ENCODE measurements at regions not wholly inside any gene's neighbourhood (a gene's known extent, or its start where the extent isn't known, plus 50 kb on each side); places are given as distances from the start of the nearest gene placed in this dataset.

- Histone ChIP-seq H4K20me1 (ENCODE audit: insufficient read depth, low read length) (no peaks in the 10 kb centered on the region), H3K4me2 (ENCODE audit: low read depth, low read length) (no peak overlapping the region), H3K9ac (ENCODE audit: insufficient read depth, low read depth, low read length) (no peak overlapping the region), H3K9me3 (ENCODE audit: low read length) (peaks cover 49% of the 10 kb centered on the region), H2AFZ (ENCODE audit: low read length) (no peak overlapping the region), H3K27ac (ENCODE audit: extremely low read length, insufficient read depth, low read length) (no peak overlapping the region), H3K79me2 (ENCODE audit: insufficient read depth, low read length) (no peaks in the 10 kb centered on the region), H3K27me3 (ENCODE audit: control insufficient read depth in 1 of 2, insufficient read depth in 2 of 2, low read length in 2 of 2) (no peaks in the 10 kb centered on the region), H3K4me1 (ENCODE audit: insufficient read depth, low read length) (no peaks in the 10 kb centered on the region), H3K4me3 (replicated peaks in 1 of 3; ENCODE audit: insufficient read depth in 1 of 3, low read depth in 2 of 3, low read length in 3 of 3) (no peak overlapping the region), H3K36me3 (replicated peaks in 1 of 2; ENCODE audit: control insufficient read depth in 1 of 2, insufficient read depth in 2 of 2, low read length in 2 of 2) (no peaks in the 10 kb centered on the region)
- no TSS peak for BruUV-seq (replicated peaks)
- 4% methylated on average over 6 of the region's 6 CpGs for WGBS (ENCODE audit: low lambda C conversion rate)
- no peak for FAIRE-seq
- ChIA-PET POLR2A (no interaction called here), CTCF (ENCODE audit: low intra/inter-chr PET ratio, low total read pairs) (no interaction called here)
- intact Hi-C loops (cut with micrococcal nuclease; ENCODE audit: unreplicated experiment) (no loop called here), in situ Hi-C loops (cut with HindIII; ENCODE audit: extremely low pct_ligation_motif_present, low pct_unique_long_range_greater_than_20kb) (no loop called here)
- TF ChIP-seq ZNF275 (CRISPR knock-in tag; IDR thresholded peaks at IDR 0.05; ENCODE audit: borderline replicate concordance) (no peak), EED (CRISPR knock-in tag; IDR thresholded peaks at IDR 0.05) (no peak), CHD2 (IDR thresholded peaks at IDR 0.05; ENCODE audit: low read depth, low read length) (no peak), ZNF749 (CRISPR knock-in tag; IDR thresholded peaks at IDR 0.05; ENCODE audit: borderline replicate concordance) (no peak), MIXL1 (CRISPR knock-in tag; IDR thresholded peaks at IDR 0.05) (no peak), KDM5B (CRISPR knock-in tag; IDR thresholded peaks at IDR 0.05; ENCODE audit: borderline replicate concordance) (no peak), ELF3 (CRISPR knock-in tag; IDR thresholded peaks at IDR 0.05) (no peak), DNMT3B (CRISPR knock-in tag; conservative IDR thresholded peaks at IDR 0.05) (no peak), ZNF121 (CRISPR knock-in tag; IDR thresholded peaks at IDR 0.05) (no peak), RFX1 (IDR thresholded peaks at IDR 0.05) (no peak), PITX1 (CRISPR knock-in tag; IDR thresholded peaks at IDR 0.05) (no peak), CSRNP1 (CRISPR knock-in tag; IDR thresholded peaks at IDR 0.05) (no peak), MAZ (IDR thresholded peaks at IDR 0.05; ENCODE audit: borderline replicate concordance, low read depth, low read length) (no peak), MAZ (CRISPR knock-in tag; IDR thresholded peaks at IDR 0.05; ENCODE audit: low read depth) (no peak)
- ATAC-seq: no peak
- no peak for DNase-seq (ENCODE audit: low spot score)
Measured at GRCh38 chr2:13121096-13121495, 404.4 kb downstream of the TRIB2 start.

All from HepG2 (cell line).